SKM-1 treated with dmso at 0.1 percent for 144 hours (cell line): ENCODE measurements at regions not wholly inside any gene's neighbourhood (a gene's known extent, or its start where the extent isn't known, plus 50 kb on each side); places are given as distances from the start of the nearest gene placed in this dataset.
"Not testable (repeated sequence)": the region's sequence is repeated elsewhere in the genome, so short reads cannot be mapped to it uniquely, and the experiment has no call there.

Experiments
- DNase-seq: peaks from one replicate; lab custom pipeline; 2025; ENCODE audit not compliant: unreplicated experiment; lab: John Stamatoyannopoulos, UW

DNA sequence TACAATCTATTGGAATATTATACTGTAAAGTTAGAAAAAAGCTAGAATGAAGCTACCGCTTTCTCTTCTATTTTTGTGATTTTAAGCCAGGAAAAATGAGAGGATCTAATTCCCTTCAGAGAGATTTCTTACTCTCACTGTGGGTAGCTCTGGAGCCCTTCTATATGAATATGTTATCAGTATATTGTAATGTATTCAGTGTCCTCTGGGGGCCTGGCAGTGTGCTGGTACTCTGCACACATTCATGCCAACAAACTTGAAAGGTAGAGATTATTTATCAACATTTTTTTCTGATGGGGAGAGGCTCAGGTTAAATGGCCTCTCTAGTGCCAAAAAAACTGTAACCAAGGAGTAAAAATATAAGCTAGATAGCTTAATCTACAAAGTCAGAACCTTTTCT lies 292.8 kb downstream of the TTC6 start:
- no peak for DNase-seq

DNA sequence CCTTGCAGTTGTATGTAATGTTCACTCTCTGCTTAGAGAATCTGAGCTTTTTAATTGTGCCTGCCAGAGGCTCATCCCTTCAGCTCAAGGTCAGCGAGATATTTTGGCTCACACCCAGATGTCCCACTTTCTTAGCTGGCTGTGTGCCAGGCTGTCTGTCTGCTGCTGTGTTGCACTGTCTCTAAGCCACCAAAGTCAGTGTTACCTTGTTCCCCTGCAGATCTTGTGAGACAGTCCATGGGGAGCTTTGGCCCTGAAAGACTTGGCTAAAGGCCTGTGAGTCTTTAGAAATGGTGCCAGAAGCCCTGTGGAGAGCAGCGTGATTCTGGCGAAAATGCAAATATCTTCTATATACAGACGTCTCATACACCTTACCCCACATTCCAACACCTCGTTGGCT lies 293.7 kb downstream of the TTC6 start:
- no peak for DNase-seq

DNA sequence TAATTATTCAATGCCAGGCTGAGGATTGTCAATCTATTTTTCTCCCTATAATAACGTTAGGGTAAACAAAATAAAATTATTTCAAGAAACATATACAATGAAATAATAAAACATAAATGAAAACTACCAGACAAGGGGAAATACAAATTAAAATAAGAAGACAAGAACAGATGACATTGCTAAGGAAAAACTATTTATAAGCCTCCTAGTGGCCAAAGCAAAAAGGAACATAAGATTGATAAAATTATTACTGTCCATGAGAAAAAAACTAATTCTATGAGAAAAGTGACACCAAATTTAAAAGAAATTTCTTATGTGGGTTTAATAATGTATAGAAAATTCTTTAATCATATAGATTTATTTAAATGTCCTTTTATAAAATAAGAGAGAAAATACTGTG lies 294.7 kb downstream of the TTC6 start:
- no peak for DNase-seq

DNA sequence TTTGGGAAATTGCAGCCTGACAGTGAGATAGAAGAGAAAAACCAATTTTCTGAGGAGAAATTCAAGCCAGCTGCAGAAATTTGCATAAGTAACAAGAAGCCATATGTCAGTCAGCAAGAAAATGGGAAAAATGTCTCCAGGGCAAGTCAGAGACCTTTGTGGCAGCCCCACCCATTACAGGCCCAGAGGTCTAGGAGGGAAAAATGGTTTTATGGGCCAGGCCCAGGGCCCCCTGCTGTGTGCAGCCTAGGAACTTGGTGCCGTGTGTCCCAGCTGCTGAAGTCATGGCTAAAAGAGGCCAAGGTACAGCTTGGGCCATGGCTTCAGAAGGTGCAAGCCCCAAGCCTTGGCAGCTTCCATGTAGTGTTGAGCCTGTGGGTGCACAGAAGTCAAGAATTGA lies 296.1 kb downstream of the TTC6 start:
- DNase-seq: not testable (repeated sequence)

DNA sequence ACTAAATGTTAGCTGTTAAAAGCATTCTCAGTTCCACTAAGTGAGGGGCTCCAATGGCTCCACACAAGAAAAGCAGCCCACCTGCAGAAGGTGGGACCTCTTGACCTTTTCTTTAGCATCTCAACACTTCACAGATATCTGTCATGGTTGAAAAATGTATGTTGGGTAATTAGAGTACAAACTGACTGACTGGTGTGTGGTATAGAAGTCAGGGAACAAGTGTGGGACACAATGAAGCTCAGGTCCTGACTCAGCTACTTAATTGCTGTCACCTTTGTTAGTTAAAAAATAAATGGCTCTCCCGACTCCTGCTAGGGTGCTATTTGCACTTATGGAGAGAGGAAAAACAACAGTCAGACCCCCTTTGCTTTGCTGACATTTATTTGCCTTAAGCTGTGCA lies 299.0 kb downstream of the TTC6 start:
- no peak for DNase-seq

DNA sequence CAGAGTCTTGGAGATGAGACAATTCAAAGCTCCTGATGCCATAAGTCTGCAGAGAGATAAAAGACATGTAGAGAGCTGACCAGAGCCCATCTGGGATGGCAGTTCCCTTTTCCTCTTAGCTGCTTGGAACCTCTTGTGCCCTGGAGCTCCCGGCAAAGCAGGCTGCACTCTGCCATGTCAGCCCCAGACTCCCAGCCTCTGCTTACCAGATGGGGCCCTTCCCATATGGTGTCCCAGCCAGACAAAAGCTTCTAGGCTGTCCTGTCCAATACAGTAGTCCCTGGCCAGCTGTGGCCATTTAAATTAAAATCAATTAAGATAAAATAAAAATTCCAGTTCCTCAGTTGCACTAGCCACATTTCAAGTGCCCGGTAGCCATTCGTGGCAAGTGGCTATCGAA lies 303.9 kb downstream of the TTC6 start:
- DNase-seq: no peak

DNA sequence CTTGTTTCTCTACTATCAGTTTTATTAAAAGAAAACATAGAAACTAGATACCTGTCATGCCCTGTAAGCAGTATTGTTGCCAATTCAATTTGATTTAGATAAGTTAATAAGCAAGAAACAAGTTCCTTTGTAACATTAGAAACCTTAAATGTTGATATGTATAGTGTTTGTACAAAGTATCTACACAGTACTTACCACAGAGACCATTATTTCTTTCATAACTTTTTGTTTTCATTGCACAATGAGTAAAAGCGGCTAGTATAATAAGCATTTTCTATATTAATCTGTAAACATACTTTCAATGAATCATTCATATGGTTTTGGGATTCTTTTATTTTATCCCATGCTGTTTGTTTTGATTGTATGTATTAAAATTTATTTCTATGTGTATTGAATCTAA lies 305.1 kb downstream of the TTC6 start:
- DNase-seq: no peak

DNA sequence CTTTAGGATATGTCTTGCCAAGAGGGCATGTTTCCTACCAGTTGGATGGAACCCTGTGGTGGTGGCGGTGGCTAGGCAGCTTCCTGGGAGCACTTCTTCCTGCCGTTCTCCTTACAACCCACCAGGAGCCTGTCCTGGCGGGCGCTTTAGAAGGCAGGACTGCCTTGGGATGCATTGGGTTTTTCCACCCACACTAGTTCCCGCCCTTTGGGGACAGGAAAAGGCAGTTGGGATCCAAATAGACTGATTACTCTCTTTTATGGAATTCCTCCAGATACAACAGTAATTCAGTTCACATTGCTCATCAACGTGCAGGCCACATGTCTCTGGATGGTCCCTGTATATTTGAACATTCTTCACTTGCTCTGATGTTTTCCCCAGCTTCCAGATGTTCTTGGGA lies 305.7 kb upstream of the SSTR1 start:
- DNase-seq: no peak

DNA sequence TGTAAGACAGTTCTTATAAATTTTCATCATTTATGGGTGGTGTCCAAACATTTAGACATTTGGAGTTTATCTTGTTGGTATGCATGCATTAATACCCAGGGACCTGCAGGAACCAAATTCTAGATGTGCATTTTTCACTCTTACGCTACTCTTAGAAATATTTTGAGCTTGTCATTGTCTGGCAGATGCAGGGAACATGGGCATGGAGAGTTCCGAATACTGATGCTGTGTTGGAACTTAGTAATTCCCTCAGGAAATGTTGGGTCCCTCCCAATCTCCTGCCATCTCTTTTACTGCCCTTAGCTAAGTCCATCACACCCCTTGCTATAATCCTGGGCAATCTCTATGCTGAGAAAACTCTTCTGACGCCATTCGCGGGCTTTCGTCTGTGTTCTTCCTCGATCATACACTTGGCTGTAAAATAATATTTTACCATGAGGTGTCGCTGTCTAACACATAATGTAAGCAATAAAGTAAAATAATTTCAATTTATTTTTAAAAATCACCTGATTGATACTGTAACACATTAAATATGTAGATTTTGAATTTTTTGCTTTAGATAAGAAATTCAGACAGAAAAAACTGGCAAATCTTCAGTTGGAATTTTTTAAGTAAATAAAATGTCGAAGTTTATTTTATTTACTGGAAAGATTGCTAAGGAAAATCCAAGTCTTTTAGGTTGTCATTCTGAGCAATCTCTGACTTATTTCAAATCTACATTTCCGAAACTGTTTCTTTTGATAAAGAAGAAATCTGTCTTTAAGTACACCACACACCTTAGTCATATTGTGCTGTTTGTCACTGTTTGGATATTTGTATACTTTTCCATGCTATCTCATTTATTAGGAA lies 304.1 kb upstream of the SSTR1 start:
- peak; percentile 9 for DNase-seq

DNA sequence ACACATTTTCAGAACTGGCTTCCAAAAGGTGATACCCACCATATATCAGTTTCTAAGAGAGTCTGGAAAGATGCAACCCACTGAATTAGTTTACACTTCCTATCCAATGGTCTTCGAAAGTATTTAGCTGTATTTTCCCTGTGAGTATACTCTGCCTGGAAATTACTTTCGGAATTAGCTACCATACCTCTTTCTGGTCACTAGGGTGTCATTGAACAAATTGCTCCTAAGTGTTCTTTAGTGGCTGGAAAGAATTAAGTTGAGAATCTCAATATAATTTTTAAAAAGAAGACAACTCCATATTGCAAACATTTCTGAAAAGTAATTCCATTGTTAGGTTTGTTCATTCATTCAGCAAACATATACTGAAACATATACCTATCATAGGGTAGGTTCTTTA lies 283.1 kb upstream of the SSTR1 start:
- no peak for DNase-seq

DNA sequence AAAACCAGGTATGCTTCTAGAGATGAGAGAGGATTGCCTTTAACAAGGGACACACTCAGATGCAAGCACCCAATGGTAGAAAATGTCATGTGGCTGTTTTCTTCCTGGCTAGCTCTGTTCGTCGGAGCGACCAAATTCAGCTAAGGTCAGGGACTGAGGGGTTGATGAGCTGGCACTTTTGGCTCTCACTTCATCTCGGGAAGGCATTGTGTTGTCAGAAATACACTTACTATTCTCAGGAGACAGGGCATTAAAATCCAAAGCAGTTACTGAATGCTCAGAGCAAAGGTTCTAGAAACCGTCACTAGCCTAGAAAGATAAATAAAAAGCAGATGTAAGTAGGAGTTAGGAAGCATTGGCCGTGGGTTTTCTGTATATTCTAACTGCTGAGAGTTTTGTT lies 275.7 kb upstream of the SSTR1 start:
- DNase-seq: no peak

DNA sequence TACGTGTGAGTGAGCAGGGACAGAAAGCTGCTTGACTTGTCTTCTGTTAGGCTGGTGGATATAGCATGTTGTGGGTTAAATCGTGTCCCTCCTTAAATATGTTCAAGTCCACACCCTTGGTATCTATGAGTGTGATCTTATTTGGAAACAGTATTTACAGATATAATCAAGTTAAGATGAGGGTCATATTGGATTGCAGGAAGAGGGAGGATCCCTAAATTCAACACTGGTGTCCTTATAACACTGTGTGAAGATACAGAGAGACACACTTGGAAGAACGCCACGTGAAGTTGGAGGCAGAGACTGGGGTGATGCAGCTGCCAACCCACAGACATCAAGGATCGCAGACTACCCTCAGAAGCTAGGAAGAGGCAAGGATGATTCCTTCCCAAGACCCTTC lies 275.2 kb upstream of the SSTR1 start:
- DNase-seq: no peak

DNA sequence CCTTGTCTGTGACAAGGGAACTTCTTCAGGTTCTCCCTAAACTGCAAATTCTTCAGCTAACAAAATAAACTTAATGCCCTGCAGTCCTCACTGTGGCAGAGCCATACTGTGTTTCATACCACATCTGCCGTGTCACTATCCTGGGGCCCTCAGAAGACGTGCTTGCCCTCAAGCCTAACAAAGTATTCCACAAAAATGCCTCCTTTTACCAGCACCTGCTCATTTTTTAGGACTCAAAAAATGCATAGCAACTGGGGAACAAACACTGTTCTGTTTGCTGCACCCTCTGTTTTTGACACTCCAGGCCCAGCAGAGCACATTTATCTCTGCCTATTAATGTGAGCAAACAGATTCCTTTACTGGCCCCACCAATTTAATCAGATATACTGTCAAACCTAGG lies 270.7 kb upstream of the SSTR1 start:
- no peak for DNase-seq

DNA sequence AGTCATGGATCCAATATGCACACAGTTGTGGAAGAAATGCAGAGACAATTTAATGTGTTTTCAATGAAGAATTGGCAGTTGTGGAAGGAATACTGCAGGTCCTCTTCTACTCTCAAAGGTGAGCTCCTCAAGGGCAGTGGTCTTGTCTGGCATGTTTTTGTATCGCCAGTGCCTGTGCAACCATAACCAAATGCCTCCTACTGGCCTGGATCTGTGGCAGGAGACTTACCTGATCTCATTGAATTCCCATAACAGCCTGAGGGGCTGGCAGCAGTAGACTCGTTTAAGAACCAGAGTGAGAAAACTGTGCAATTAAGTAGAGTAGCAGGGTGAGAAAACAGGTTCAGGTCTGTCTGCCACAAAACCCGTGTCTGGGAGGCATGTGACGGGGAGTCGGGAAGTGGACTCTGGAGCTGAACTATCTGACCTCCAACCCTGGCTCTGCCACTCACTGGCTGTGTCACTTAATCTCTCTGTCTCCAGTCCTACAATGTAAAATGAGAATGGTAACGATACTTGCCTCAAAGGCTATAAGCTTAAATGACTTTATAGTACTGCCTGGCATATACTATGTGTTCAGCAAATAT lies 268.2 kb upstream of the SSTR1 start:
- DNase-seq: no peak

DNA sequence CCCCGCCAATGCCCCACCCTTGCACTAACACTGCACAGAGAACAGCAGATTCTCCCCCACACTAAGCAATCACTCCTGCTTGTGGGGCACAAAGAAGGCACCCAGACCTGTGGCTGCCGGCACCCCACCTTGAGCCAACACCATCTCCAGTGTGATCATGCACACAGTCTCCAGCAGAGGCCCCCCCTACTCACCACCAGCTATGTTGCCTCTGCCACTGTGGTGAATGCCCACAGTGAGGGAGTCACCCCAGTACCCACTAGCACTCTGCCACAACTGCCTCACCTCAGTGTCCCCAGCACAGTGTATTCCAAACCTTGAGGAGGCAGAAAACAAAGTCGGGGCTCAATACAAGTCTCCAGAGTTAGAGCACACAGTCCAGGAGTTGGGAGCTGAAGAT lies 261.7 kb upstream of the SSTR1 start:
- no peak for DNase-seq

DNA sequence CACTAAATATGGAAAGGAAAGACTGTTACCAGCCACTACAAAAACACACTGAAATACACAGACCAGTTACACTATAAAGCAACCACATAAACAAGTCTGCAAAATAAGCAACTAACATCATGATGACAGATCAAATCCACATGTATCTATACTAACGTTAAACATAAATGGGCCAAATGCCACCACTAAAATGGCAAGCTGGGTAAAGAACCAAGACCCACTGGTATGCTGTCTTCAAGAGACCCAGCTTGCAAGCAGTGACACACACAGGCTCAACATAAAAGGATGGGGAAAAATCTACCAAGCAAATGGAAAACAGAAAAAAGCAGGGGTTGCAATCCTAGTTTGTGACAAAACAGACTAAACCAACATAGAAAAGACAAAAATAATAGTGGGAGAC lies 260.9 kb upstream of the SSTR1 start:
- no peak for DNase-seq

DNA sequence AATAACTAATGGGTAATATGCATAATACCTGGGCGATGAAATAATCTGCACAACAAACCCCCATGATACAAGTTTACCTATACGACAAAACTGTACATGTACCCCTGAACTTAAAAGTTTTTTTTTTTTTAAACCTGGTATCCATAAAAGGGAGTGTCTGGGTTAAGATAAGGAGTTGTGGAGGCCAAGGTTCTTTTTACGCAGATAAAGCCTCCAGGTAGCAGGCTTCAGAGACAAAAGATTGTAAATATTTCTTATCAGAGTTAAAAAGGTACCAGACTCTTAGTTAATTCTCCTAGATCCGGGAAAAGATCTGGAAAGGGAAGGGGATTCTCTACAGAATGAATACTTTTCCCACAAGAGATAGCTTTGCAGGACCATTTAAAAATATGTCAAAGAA lies 259.4 kb upstream of the SSTR1 start:
- DNase-seq: no peak

DNA sequence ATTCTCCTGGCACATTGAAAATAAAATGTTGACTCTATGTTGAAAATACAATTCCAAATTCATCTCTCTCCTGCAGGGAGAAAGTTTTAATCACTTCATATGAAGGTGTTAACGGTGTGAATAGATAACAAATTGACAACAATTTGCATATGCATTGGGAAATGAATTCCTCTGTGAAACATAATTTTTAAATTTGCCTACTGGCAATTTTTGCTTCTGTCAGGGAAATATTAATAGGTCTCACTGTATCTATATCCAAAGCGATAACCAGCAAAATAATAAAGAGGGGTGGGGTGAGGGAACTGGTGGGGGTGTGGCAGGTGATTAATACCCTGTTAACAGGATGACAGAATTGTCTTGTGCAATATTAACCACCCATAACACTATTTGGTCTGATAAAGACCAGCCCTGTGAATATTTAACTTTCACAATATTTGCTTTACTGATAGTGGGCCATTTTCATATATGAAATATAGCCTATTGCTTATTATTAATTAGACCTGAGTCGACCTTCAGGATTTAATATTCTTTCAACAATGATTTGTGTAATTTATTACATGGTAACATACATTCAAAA lies 239.0 kb upstream of the SSTR1 start:
- no peak for DNase-seq

DNA sequence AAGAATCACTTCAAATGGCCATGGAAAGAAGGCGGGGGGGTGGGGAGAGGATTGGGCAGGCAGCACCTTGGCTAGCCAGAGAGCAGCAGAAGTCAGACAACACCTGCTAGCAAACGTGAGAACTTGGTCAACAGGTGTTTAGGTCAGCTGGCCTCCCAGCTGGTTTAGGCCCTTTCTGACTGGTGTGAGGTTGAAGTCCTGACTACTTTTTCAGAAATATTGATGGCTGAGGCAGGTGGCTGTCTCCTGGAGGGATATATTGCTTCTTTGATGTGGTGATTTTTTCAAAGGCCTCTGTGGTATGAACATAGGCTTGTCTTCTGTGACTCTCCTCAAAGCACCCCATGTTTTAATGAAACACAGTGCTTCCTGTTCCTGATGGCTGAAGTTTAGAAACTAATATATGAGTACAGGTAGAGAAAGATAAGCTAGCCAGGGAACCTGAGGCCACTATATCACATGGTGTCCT lies 238.2 kb upstream of the SSTR1 start:
- DNase-seq: no peak

DNA sequence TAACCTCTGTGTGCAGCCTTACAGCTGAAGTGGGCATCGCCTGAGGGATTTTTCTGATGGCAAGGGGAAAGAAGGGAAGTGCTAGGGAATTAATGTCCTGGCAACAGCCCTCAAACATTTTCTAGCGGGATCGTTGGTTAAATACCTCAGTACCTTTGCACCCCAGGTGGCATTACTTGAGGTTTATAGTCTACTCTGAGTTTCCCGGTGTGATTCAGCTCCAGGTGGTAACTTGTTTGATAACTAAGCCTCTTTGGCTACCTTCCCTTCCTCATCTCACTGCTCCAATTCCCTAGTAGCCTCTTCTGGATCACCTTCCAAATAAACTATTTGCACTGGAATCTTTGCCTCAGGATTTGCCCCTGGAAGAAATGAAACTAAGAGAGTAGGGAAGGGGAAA lies 237.0 kb upstream of the SSTR1 start:
- no peak for DNase-seq

DNA sequence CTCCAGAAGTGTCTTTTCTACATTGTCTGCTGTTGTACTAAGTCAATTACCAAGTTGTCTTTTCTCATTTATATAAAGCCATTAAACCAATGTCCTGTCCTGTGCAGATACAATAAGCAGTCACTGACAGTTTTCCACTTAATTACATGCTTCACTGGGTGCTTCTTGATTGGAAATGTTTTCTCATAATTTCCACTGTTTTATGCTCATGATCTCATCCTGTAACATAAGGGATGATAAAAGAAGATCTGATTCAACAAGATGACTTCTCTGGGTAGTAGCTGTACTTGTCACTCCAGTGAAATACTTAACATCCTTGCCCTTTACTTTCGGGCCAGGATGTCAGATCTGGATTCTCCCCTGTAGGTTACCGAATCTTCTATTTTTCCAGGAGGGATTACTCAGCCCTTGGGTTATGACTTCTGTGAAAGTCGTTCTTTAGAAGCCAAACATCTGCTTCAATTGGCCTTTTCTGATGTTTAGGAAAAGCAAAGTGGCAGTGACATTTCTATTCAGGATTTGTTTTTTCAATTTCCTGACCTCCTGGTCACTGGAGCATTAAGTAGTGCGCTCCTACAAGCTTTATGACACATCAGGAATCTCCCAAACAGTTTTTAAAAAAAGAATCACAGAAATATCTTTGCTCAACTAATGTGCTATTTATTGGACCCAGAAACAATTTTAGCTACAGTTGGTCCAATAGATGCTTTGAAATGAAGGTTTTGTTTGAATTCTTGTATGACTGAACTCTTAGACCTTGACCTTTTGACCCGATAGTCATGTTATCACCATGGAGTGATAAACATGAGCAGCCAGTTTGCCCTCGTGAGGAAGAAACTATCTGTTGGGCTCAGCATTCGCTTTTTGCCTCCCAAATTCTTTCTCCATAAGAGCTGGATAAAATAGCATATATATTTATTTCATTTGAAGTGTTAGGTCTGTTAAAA lies 234.5 kb upstream of the SSTR1 start:
- DNase-seq: no peak
